ENCODE measurements at regions not wholly inside any gene's neighbourhood (a gene's known extent, or its start where the extent isn't known, plus 50 kb on each side); places are given as distances from the start of the nearest gene placed in this dataset.

- Histone ChIP-seq H3K4me3 (replicated peaks in 1 of 3; ENCODE audit: insufficient read depth in 1 of 3, low read depth in 1 of 3, low read length in 3 of 3) (no peak overlapping the region), H2AFZ (ENCODE audit: low read depth, low read length) (no peak overlapping the region), H3K9ac (replicated peaks; ENCODE audit: extremely low read depth, insufficient read depth, low read length) (no peak overlapping the region), H3K36me3 (ENCODE audit: control insufficient read depth in 2 of 2, extremely low read depth in 1 of 2, insufficient read depth in 2 of 2, low read length in 2 of 2) (no peaks in the 10 kb centered on the region), H3K79me2 (ENCODE audit: control insufficient read depth, insufficient read depth, low read length) (no peaks in the 10 kb centered on the region), H3K4me1 (ENCODE audit: control insufficient read depth, extremely low read depth, insufficient read depth, low read length) (no peaks in the 10 kb centered on the region), H3K27me3 (ENCODE audit: control insufficient read depth in 2 of 2, insufficient read depth in 2 of 2, low read length in 2 of 2) (no peaks in the 10 kb centered on the region), H3K9me3 (replicated peaks; ENCODE audit: control insufficient read depth, insufficient read depth, low read length) (no peaks in the 10 kb centered on the region), H3K9me1 (replicated peaks; ENCODE audit: control insufficient read depth, extremely low read depth, insufficient read depth, low read length) (no peaks in the 10 kb centered on the region), H3K4me2 (ENCODE audit: insufficient read depth, low read length) (no peak overlapping the region), H3K27ac (ENCODE audit: insufficient read depth, low read depth, low read length) (no peak overlapping the region), H4K20me1 (replicated peaks; ENCODE audit: control insufficient read depth, extremely low read depth, insufficient read depth, low read length) (no peaks in the 10 kb centered on the region)
- FAIRE-seq (no peak), DNase-seq (ENCODE audit: low read depth, low spot score) (no peak)
- POLR2A ChIA-PET, result no interaction called here
- CTCF ChIA-PET, result no interaction called here
- BruUV-seq (replicated peaks), result no TSS peak
- no peak for TF ChIP-seq POLR2A (IDR thresholded peaks at IDR 0.05; ENCODE audit: low read depth, low read length)
- TF ChIP-seq POLR2AphosphoS5 (IDR thresholded peaks at IDR 0.05; ENCODE audit: insufficient read depth, low read depth, low read length), result no peak
- no peak for TF ChIP-seq JUN (IDR thresholded peaks at IDR 0.05; ENCODE audit: borderline replicate concordance, insufficient read depth, insufficient read length, low read depth)
- TF ChIP-seq MAX (IDR thresholded peaks at IDR 0.05; ENCODE audit: insufficient read depth, insufficient read length), result no peak
- TF ChIP-seq FOS (IDR thresholded peaks at IDR 0.05; ENCODE audit: borderline replicate concordance, insufficient read depth, low read length), result no peak
- no peak for TF ChIP-seq GATA2 (IDR thresholded peaks at IDR 0.05; ENCODE audit: insufficient read depth, insufficient read length, low read depth, low read length)
- no peak for TF ChIP-seq CTCF (IDR thresholded peaks at IDR 0.05; ENCODE audit: extremely low read depth in 1 of 2, insufficient read depth in 1 of 2, low read depth in 1 of 2, low read length in 2 of 2)
- TF ChIP-seq EZH2 (IDR thresholded peaks at IDR 0.05; ENCODE audit: borderline replicate concordance, low read depth, low read length, severe bottlenecking), result no peak
- TF ChIP-seq MYC (IDR thresholded peaks at IDR 0.05; ENCODE audit: low read depth, low read length), result no peak
- intact Hi-C loops (cut with micrococcal nuclease) (no loop called here), dilution Hi-C loops (cut with MboI; ENCODE audit: extremely low pct_ligation_motif_present, low sequenced_read_pairs) (no loop called here)
Measured at GRCh38 chr4:1537410-1538095, 131.3 kb upstream of the NKX1-1 start.

All from endothelial cell of umbilical vein (primary cell).